Hippocampal formation (tissue), 2 donors: ENCODE measurements at regions not wholly inside any gene's neighbourhood (a gene's known extent, or its start where the extent isn't known, plus 50 kb on each side); places are given as distances from the start of the nearest gene placed in this dataset.
A peak's percentile ranks its signal among the peaks of the same experiment; 100 is the strongest.

Experiments
- DNase-seq, 2 donors: peaks; one replicate each; lab custom pipeline; 2025; lab: John Stamatoyannopoulos, UW

- no peak for DNase-seq
Observed at GRCh38 chr9:107999890-108000289, 510.3 kb upstream of the KLF4 start.

GRCh38 chr9:107999011-107999410 is 509.4 kb upstream of the KLF4 start:
- no peak for DNase-seq

GRCh38 chr9:107994648-107995047 is 505.1 kb upstream of the KLF4 start:
- DNase-seq: no peak

- DNase-seq: no peak
Observed at GRCh38 chr9:107992271-107992670, 502.7 kb upstream of the KLF4 start.

- no peak for DNase-seq
Observed at GRCh38 chr9:107991581-107991980, 502.0 kb upstream of the KLF4 start.

GRCh38 chr9:107989544-107989943 is 500.0 kb upstream of the KLF4 start:
- DNase-seq: no peak

GRCh38 chr9:107989099-107989498 is 499.5 kb upstream of the KLF4 start:
- DNase-seq: no peak

- DNase-seq: no peak
Observed at GRCh38 chr9:107984956-107985355, 495.4 kb upstream of the KLF4 start.

GRCh38 chr9:107983762-107984161 is 494.2 kb upstream of the KLF4 start:
- DNase-seq: no peak

GRCh38 chr9:107983181-107983603 is 493.6 kb upstream of the KLF4 start:
- no peak for DNase-seq

- no peak for DNase-seq
Observed at GRCh38 chr9:107982745-107983144, 493.2 kb upstream of the KLF4 start.

- DNase-seq: no peak
Observed at GRCh38 chr9:107982001-107982400, 492.4 kb upstream of the KLF4 start.

GRCh38 chr9:107980984-107981383 is 491.4 kb upstream of the KLF4 start:
- DNase-seq: no peak

GRCh38 chr9:107976767-107977166 is 487.2 kb upstream of the KLF4 start:
- no peak for DNase-seq

GRCh38 chr9:107975426-107976010 is 485.9 kb upstream of the KLF4 start:
- peak in 1 of 2 donors; percentile 6 for DNase-seq

- DNase-seq: no peak
Observed at GRCh38 chr9:107973451-107973850, 483.9 kb upstream of the KLF4 start.

- DNase-seq: no peak
Observed at GRCh38 chr9:107972346-107972745, 482.8 kb upstream of the KLF4 start.

- no peak for DNase-seq
Observed at GRCh38 chr9:107971241-107971640, 481.7 kb upstream of the KLF4 start.

GRCh38 chr9:107970726-107971125 is 481.2 kb upstream of the KLF4 start:
- DNase-seq: no peak

- DNase-seq: no peak
Observed at GRCh38 chr9:107969727-107970126, 480.2 kb upstream of the KLF4 start.

GRCh38 chr9:107969141-107969540 is 479.6 kb upstream of the KLF4 start:
- no peak for DNase-seq

- no peak for DNase-seq
Observed at GRCh38 chr9:107963246-107963645, 473.7 kb upstream of the KLF4 start.

- no peak for DNase-seq
Observed at GRCh38 chr9:107960916-107961315, 471.3 kb upstream of the KLF4 start.

- DNase-seq: no peak
Observed at GRCh38 chr9:107954312-107954711, 464.7 kb upstream of the KLF4 start.
